D721Med (cell line): ENCODE measurements at regions not wholly inside any gene's neighbourhood (a gene's known extent, or its start where the extent isn't known, plus 50 kb on each side); places are given as distances from the start of the nearest gene placed in this dataset.
"Not testable (repeated sequence)": the region's sequence is repeated elsewhere in the genome, so short reads cannot be mapped to it uniquely, and the experiment has no call there.

ENCODE experiments used
- DNase-seq: peaks from one replicate; pipeline ENCODE4 v3.0.0; 2011; ENCODE audit warnings: low spot score; ENCODE audit not compliant: insufficient read length
- FAIRE-seq: peaks from 2 replicates; lab custom pipeline; 2011; peaks lifted over from hg19 to GRCh38; lab: Jason Lieb, UNC
- TF ChIP-seq, protein P1 (sequence below): IDR thresholded peaks from 2 replicates; pipeline ENCODE4 v1.5.1; 2012; ENCODE audit warnings: mild to moderate bottlenecking, control low read depth; ENCODE audit not compliant: insufficient read depth; ENCODE audit errors: missing control alignments

- TF ChIP-seq, protein P1, sequence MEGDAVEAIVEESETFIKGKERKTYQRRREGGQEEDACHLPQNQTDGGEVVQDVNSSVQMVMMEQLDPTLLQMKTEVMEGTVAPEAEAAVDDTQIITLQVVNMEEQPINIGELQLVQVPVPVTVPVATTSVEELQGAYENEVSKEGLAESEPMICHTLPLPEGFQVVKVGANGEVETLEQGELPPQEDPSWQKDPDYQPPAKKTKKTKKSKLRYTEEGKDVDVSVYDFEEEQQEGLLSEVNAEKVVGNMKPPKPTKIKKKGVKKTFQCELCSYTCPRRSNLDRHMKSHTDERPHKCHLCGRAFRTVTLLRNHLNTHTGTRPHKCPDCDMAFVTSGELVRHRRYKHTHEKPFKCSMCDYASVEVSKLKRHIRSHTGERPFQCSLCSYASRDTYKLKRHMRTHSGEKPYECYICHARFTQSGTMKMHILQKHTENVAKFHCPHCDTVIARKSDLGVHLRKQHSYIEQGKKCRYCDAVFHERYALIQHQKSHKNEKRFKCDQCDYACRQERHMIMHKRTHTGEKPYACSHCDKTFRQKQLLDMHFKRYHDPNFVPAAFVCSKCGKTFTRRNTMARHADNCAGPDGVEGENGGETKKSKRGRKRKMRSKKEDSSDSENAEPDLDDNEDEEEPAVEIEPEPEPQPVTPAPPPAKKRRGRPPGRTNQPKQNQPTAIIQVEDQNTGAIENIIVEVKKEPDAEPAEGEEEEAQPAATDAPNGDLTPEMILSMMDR: no peak
- FAIRE-seq (no peak), DNase-seq (no peak)
Observed at GRCh38 chr6:14545496-14545895, 427.9 kb downstream of the CD83 start.

DNA sequence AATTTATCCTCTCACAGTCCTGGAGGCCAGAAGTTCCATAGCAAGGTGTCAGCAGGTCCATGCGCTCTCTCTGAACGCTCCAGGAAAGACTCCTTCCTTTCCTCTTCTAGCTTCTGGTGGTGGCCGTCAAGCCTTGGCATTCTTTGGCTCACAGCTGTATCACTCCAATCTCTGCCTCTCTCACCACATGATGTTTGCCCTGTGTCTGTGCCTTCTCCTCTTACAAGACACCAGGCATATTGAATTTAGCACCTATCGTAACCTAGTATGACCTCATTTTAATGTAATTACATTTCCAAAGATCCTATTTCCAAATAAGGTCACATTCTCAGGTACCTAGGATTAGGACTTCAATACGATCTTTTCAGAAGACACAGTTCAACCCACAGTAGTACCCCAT lies 428.5 kb downstream of the CD83 start:
- FAIRE-seq: no peak
- TF ChIP-seq, protein P1: no peak
- DNase-seq: no peak

- TF ChIP-seq, protein P1: no peak
- DNase-seq: no peak
- FAIRE-seq: no peak
Observed at GRCh38 chr6:14547284-14547998, 429.9 kb downstream of the CD83 start.

DNA sequence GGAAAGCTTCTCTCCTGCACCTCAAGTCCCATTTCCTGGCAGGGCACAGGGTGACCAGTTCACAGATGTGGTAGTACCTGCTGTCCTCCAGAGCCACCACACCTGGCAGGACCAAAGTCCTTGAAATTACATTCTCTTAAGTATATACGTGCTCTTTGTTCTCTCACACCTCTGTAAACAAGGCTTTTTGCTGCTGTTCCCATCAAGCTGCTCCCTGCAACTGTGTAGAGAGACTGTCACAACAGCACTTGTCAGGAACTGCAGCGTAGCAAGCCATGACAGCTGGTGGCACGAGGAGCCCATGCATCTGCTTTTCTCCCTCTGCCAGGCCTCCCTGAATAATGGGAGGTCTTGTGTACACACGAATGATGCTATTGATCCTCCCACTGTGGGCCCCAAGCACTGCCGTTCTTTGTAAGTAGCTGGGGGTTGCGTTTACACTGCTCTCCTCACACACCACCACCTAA lies 431.8 kb downstream of the CD83 start:
- no peak for DNase-seq
- no peak for FAIRE-seq

GRCh38 chr6:14549871-14550270 lies 432.3 kb downstream of the CD83 start:
- no peak for FAIRE-seq
- TF ChIP-seq, protein P1: no peak
- no peak for DNase-seq

More for the DNA sequence above, 431.8 kb downstream of the CD83 start:
- TF ChIP-seq, protein P1: no peak

- TF ChIP-seq, protein P1: no peak
- no peak for DNase-seq
- no peak for FAIRE-seq
Observed at GRCh38 chr6:14550410-14550809, 432.8 kb downstream of the CD83 start.

- DNase-seq (no peak), FAIRE-seq (no peak)
- TF ChIP-seq, protein P1: no peak
Observed at GRCh38 chr6:14550822-14551221, 433.2 kb downstream of the CD83 start.

GRCh38 chr6:14551601-14552000 lies 434.0 kb downstream of the CD83 start:
- not testable (repeated sequence) for FAIRE-seq

More at GRCh38 chr6:14551601-14552000, 434.0 kb downstream of the CD83 start:
- not testable (repeated sequence) for DNase-seq
